ENCODE measurements at regions not wholly inside any gene's neighbourhood (a gene's known extent, or its start where the extent isn't known, plus 50 kb on each side); places are given as distances from the start of the nearest gene placed in this dataset.

DNA sequence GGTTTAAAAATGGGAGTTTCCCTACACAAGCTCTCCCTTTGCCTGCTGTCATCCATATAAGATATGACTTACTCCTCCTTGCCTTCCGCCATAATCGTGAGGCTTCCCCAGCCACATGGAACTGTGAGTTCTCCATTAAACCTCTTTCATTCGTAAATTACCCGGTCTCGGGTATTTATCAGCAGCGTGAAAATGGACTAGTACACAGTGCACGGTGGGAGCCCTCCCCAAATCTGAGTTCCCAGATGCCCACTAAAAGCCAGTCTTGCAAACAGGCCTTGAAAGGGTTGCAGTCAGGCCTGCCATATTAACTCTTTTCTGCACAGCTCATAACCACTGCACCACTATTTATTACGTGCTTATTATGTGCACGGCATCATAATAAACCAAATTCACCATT is 400.9 kb downstream of the PRDM2 start:
- DNase-seq (ENCODE audit: low read depth) = no peak

DNA sequence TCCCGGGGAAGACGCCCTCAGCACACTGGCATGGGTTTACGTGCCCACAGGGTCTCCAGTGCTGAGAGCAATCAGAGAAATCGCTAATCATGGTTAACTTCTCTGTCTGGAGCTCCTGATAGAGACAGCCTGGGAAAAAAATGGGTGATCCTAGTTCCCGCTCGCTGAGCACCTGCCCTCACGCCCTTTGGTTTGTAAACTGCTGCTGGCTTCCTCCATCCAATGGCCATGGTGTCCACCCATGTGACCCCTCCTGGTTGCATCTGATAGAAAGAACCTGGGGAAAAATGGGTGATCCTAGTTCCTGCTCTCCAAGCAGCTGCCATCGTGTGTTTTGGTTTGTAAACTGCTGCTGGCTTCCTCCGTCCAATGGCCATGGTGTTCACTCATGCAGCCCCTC is 402.2 kb downstream of the PRDM2 start:
- DNase-seq (ENCODE audit: low read depth) = no peak

DNA sequence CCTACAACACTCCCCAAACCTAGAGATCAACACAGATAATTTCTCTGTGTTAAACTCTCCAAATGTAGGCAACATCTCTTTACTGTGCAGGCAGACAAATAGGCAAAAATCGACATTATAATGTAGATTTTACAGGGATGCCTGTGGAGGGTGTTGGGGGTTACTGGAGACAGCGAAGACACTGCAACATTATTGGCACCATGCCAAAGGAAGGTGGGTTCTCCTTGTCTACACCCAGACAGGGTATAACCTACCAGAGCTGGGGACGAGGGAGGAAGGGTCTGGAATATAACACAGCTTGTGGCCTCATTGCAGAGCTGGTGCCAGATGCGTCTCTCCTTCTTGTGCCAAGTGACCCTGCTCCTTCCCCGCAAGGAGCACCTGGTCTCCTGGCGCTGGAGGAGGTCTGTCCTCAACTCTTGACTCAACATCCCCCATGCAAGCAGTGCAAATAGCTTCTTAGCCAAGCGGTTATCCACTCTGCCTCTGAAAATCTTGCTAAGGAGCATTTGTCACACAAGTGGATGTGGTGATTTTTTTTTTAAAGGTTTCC is 404.0 kb downstream of the PRDM2 start:
- no peak for DNase-seq (ENCODE audit: low read depth)

DNA sequence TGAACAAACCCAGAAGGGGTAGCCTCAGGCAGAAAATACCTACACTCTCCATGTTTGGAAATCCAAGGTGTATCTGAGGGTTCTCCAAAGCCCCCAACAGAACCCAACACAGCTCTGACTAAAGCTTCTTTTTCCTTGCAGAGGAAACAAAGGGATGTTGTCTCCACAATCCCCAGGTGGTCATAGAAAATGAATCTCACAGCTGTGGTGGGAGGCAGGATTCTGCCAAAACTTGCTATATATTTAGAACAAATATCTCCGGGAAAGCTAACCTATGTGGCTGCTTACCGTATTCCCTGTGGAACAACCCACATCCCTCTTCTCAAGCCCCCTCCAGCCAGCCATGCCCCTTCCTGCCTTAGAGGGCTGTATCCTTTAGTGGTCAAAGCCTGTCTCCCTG is 406.1 kb downstream of the PRDM2 start:
- DNase-seq (ENCODE audit: low read depth) = no peak

DNA sequence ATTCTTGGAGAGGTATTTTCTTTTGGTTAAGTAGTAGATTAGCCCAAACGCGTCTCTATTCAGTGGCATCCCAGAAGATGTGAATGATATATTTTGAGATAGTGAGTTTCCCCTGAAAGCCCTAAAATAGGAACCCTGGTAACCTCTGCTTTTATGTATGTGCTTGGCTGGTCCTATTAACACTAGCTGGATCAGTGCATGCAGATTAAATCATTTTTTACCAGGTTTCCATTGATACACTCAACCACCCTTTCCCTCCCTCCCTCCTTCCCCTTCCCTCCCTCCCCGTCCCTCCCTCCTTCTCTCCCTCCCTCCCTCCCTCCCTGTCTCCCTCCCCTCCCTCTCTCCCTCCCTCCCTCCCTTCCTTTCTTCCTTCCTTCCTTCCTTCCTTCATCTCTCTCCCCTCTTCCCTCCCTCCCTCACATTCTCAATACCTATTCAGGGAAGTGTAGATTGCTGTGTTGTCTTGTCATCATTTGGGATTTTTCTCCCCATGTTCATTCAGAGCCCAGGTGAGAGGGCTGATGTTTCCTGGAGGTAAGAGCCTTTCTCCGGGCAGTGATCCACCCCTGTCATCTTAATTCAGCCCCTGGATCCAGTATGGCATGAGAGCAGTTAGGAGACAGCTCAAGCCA is 406.8 kb downstream of the PRDM2 start:
- DNase-seq (ENCODE audit: low read depth) = no peak

DNA sequence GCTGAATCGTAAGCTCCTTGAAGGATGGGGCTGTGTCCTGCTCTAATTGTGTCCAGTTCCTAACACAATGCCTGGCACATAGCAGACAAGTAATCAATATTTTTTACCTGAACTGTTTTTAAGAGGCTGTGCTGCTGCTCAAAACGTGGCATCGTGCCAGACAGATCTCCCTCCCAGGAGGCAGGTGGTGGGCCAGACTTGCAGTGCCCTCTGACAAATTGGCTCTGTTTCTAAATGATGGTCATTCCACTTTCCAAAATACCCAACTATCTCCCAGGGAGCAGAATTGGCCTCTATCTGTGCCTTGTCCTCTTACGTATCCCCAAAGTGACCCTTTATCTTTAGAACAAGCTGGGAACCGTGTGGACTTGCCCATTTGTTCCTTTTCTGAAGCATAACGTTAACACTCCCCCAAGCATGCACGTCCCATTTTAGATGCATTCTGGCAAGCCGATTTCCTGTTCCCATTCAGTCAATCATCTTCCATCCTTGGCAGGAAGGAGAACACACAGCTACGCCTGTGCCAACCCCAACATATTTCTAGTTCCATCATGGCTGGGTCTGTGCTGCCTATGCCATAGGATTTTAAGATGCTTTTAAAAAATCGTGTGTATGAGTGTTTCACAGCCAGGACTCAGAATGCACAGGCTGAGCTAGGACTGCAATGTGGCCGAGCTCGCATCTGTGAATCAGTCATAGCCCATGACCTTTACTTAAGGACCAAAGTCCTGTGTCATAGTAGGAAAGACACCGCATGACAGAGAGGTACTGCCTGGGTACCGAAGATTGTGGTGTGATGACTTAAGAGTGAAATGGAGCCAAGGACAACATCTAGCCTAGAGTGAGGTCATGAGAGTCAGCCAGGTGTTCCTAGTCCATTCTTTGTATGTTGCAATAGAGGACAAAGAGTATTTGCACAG is 408.6 kb downstream of the PRDM2 start:
- no peak for DNase-seq (ENCODE audit: low read depth)

DNA sequence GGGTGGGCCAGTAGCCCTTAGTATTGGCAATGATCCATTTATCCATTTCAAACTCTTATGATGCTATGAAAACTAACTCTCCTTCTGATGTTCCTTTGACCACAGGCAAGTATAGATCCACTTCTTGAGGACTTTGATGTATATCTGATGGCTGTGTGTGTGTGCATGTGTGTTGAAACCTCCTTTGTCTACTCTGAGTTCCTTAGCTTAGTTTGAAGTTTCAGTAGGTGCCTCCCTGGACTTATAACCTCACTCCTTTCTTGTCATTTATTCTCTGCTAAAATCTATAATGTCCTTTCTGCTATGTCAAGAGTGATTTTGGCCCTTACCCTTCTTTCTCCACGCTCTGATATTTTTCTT is 409.3 kb downstream of the PRDM2 start:
- DNase-seq (ENCODE audit: low read depth) = no peak

DNA sequence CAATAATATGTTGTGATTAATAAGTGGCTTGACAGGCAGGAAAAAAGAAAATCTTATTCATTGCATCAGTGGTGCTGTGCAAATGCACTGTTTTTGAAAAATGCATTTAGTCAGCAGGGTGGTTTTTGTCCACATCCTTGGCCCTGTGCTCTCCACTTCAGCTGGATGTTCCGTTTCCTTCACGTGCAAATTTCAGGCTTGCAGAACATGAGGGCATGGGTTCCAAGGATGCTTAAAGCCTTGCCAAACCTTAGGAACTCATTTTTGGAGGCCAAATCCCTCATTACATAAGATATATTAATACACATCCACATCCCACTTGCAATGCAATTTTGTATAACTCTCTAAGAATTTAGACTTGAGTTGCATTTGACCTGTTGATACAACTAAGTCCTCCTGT is 410.1 kb downstream of the PRDM2 start:
- DNase-seq (ENCODE audit: low read depth) = no peak

DNA sequence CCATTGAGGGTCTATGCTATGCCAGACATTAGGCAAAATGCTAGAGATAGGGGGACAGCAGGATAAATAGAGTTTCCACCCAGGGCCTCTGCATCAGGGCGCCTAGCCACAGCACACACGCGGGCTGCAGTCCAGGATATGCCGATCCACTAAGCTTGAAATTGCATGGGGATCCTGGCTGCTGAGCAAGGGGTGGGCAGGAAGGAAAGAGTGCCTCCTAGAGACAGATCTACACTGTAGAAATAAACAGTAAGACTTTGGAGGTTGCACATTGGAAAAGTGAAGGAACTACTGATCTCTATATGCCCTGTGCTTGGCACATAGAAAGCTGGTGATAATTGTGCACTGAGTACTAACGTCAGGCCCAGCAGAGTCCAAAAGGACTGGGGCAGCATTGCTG is 411.1 kb downstream of the PRDM2 start:
- no peak for DNase-seq (ENCODE audit: low read depth)

DNA sequence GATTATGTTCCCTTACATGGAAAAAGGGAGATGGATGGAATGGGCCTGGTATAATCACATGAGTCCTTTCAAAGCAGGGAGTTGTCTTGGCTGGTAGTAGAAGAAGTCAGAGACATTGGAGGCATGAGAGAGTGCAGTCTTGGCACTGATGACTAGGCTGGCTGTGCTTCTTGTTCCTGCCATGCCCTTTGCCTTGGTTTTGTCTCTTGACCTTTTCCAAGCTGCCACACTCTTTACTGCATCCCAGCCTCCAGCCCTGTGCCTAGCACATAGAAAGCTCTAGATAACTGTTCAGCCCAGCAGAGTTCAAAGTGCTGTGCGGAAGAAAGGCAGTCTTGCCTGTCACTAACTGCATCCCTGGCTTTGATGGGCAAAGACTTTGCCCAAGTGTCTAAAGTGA is 412.6 kb downstream of the PRDM2 start:
- no peak for DNase-seq (ENCODE audit: low read depth)

DNA sequence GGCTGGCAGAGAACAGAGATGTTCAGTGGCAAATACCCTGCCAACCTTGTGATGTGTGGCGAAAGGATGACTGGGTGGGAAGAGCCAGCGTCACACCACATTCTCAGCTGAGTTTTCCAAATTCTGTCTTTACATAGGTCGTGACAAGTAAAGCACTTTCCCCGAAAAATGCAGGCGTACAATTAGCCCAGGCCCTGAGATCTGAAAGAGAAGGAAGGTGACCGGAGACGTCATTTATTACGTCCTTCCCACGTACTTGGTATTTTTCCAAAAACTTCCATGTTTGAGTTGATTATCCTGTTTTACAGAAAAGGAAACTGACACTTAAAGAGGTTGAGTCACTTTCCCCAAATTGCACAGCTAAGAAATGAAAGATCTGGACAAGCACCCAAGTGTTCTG is 413.3 kb downstream of the PRDM2 start:
- no peak for DNase-seq (ENCODE audit: low read depth)

DNA sequence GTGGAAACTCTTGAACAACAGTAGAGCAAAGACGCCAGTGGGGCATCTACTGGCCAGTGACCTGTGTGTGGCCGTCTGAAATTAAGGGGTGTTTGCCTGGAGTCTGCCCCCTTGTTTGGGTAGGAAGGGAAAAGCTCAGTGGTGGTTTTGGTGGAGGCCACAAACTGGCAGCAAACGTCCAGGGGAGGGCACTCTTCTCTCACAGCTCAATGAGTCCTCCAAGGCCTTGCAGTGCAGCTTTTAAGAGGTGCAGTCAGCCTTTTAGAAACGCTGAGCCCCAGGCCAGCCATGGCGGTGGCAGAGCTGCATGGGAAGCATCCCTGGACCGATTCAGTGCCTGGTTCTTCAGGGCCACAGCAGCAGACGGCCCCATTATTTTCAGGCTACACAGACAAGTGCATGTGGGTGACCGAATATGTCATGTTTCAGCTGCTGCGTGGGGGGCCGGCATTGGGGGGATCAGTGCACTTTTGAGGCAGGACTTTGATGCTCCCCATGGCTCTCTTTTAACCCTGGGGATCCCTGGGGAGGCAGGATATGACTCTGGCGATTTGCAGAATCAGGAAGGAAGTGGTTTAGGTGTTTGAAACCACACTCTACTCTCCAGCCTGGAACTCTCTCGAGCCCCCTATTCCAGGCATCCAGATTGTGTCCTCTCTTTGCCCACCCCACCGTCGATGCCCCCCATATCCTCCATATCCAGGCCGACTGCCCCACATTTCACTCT is 414.0 kb downstream of the PRDM2 start:
- DNase-seq (ENCODE audit: low read depth) = no peak

DNA sequence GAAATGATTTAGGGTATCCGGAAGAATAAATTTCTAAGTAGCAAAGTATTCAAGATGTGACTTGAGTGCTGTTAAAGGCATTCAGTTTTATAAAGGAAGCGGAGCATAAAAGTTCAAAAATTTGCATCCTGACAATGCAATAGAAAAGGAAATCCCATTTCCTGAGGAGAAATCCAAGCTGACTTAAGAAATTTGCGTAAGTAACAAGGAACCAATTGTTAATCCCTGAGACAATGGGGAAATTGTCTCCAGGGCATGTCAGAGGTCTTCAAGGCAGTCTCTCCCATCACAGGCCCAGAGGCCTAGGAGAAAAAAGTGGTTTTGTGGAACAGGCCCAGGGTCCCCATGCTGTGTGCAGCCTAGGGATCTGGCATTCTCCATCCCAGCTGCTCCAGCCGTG is 416.0 kb downstream of the PRDM2 start:
- DNase-seq (ENCODE audit: low read depth) = no peak

DNA sequence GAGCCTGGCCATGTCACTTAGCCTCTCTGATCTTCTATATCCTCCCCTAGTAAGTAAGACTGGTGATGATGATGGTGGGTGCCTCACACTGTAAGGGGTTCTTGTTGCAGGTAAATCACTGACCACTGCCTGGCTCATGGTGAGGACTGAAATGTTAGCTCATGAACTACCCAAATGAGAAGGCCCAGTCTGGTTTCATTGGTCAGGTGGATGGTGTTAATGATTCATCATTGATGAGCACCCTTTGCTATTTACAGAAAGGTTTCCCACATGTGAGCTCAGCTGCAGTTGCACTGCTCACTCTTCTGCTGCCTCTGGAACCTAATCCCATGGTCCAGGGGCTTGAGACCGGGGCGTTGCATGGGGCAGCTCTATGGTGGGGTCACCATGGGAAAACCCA is 417.7 kb downstream of the PRDM2 start:
- DNase-seq (ENCODE audit: low read depth) = no peak

DNA sequence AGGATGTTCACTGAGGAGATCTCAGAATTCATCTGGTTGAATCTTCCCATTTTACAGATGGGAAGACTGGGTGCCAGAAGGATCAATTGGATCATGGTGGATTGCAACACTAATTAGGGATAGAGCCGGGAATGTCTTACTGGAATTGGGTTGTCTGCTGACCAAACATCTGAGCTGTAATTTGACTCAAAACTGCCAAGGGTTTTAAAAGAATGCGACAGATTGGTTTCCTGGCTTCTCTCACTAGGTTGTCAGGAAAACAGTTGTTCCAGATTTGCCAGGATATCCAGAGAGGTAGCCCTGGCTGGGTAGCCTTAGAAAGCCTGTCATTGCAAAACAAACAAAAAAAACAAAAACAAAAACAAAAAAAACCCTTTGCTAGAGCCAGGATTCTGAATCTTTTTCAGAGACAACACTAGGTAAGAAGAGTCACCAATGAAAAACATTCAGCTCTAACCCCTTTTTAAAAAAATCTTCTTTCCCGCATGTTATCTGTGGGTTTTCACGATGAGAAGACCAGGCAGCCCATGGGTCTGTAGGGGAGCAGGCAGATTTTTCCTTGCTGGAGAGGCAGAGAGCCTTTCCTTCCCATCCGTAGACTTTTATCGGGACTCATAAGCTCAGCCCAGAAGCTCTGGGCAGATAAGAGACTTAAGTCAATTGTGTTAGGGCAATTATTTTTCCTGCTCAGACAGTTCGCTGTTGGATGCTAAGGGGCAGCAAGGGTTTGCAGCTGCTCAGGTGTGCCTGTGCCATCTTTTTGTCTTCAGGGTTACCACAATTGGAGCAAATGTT is 418.9 kb downstream of the PRDM2 start:
- no peak for DNase-seq (ENCODE audit: low read depth)

DNA sequence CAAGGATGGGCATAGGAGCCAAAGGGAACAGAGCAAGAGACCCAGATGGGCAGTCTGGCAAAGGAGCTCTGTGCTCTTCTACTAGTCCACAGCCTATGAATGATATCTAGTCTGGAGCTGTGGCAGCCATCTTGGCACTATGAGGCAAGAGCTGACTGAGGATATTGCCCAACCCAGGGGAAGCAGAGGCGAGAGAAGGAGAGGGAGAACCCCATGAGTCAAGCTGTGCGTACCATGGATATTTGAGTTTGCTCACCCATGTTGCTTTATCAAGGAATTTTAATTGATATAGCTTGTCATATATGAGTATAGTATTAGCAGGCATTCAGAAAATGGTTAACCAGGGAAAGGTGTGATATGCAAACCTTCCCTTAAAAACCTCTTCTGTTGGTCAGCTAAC is 420.9 kb downstream of the PRDM2 start:
- DNase-seq (ENCODE audit: low read depth) = no peak

DNA sequence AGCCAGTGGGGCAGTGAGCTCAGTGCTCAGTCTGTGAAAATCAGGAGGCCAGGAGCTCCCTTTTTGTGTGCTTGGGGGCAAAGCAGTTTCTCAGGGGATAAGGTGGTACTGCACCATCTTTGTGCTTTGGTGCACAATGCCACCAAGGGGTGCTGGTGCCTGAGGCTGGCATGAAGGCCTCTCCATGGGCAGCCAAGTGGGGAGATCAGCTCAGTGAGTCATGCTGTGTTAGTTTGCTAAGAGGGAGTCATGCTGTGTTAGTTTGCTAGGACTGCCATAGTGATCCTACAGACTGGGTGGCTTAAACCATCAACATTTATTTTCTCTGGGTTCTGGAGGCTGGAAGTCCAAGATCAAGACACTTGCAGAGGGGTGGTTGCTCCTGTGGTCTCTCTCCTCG is 428.1 kb downstream of the PRDM2 start:
- no peak for DNase-seq (ENCODE audit: low read depth)

DNA sequence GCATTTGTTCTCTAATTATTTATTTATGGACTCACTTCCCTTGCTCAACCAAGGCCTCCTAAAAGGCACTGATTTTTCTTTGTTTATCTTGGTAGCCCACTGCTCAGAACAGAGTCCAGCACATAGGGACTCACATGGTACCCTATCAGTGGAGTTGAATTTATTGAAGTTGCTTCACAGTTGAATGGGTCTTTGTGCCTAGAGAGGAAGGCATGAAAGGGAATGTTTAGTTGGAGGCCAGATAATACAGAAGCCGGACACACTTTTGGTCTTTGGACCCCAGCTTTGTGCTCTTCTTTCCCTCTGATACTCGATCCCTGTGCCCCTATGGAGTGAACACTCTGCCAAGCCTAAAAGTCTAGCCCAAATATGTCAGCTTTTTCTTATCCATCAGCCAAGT is 429.0 kb downstream of the PRDM2 start:
- DNase-seq (ENCODE audit: low read depth) = no peak

DNA sequence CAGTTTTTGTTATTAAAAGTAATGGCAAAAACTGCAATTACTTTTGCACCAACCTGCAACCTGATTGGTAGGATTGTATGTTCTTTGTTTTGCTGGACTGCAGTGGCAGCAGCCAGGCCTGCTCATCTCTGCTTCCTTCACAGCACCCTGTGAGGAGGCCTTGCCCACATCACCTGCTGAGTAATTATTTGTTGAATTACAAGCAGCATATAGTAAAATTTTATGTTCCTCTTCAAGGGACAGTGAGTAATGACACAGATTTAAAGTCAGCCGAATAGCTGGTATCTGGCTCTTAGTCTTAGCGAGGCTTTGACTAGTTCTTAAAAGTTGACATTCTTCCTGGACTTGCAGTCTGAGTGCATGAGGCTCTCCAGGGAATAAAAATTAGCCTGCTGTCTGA is 435.1 kb downstream of the PRDM2 start:
- no peak for DNase-seq (ENCODE audit: low read depth)

DNA sequence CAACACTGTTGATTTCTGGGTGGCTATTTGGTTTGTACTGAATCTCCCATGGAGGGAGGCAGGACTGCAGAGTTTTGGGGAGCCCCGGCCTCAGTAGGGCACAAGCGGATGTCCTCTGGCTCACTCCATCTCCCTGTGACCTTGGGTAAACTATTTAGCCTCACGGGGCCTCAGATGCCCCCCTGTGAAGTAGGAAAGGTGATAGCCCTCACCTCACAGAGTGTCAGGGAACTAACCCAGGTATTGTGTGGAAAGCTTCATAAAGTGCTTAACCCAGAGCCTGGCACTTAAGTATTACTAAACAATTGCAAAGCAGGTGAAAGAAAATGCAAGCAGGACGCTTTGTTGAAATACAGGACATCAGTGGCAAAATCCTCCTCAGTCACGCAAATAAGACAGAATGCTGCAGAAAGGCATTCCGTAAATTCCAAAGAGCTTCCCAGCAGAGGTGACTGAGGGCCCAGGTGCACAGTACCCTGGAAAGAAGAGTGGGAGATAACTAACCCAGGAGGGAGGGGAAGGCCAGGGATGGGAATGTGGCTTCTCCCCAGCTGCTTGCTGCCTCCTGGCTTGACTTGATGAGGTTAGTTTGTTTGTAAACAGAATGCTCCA is 436.3 kb downstream of the PRDM2 start:
- no peak for DNase-seq (ENCODE audit: low read depth)

DNA sequence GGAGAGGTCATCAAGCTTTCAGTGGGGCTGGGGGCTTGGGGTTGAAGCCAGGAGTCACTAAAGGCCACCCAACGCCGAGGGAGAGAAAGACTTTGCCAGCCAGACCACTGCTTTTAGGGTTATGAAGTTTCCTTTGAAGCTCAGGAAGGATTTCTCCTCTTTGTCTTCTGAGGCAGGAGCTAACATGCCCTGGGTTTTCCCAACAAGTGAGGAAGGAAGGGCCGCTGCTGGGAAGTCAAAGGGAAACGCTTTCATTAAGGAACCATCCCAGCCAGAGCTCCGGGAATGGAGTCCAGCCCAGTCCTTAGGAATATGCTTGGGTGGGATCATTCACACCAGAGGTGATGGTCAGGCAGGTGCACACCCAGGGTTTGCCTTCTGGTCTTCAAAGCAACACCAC is 436.9 kb downstream of the PRDM2 start:
- no peak for DNase-seq (ENCODE audit: low read depth)
